ENCODE measurements at regions not wholly inside any gene's neighbourhood (a gene's known extent, or its start where the extent isn't known, plus 50 kb on each side); places are given as distances from the start of the nearest gene placed in this dataset.

DNA sequence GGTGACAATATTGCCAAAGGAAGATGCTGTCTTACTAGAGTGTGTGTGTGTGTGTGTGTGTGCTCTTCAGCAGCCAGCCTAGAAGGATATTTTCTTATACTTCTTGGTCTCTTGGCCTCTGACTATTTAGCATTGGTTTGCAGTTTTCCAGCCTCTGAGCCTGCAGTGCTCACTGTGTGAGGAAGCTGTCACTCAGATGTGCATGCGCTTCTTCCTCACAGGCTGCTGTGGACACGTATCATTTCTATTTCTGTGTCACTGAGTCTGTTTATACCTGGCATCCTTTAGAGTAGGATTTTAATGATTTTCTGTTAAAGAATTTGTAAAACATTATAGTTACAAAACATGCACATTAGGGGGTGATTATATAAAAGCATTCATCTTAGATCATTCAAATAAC is 83.3 kb downstream of the ALDH8A1 start:
- DNase-seq (ENCODE audit: low read depth, low spot score): no peak

DNA sequence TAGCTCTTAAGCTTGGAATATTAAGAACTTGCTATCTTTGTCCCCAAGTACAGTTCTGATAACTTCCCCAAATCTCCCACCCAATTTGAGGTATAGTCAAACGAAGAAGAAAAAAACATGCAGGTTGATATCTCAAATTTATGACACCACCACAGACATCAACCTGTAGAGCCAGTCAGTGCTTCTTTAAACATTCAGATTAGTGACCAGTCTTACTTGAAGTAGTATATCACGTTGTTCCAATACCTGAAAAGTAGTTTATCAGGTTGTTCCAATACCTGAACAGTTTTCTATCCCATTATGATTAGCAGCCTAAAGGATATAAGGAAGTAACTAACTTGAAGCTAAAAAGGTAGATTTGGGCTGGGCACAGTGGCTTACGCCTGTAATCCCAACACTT is 85.3 kb downstream of the ALDH8A1 start:
- DNase-seq (ENCODE audit: low read depth, low spot score): no peak

DNA sequence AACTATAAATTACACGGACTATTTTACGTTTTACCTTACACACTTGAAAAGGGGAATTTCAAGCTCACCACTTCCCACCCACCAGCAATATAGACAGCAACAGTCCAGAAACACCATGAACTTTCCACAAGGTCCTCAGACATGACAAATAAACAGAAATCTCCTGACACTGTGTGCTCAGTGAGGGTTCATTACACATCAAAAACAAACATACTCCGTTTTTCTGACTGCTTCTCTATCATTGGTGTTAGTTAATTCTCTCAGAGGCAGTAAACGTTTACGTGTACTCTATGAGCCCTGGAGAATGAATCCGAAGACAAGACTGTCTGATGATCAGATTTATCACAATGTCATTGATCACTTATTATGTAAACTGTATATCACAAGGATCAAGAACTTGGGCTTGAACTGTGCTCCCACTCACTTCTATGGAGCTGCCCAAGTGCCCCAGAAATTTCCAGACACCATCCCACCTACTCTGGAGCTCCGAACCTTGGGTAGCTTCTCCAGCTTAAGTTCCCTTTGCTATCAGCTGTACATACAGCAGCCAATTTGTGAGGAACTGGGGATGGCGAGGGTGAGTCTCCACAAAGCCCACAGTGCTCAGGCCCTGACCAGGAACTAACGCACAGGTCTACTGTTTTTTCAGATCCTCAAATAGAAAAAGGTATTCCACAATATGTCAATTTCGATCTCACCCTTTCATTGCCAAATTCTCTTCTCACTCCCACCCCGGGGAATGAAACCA is 86.0 kb downstream of the ALDH8A1 start:
- DNase-seq (ENCODE audit: low read depth, low spot score): no peak

DNA sequence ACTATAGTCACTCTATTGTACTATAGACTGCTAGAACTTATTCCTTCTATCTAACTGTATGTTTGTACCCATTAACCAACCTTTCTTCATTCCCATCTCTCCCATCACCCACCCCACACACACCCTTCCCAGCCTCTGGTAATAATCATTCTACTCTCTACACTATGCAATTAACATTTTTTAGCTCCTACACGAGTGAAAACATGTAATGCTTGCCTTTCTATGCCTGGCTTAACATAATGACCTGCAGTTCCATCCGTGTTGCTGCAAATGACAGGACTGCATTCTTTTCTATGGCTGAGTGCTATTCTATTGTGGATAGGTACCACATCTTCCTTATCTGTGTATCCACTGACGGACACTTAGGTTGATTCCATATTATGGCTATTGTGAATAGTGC is 95.5 kb downstream of the ALDH8A1 start:
- DNase-seq (ENCODE audit: low read depth, low spot score): no peak

DNA sequence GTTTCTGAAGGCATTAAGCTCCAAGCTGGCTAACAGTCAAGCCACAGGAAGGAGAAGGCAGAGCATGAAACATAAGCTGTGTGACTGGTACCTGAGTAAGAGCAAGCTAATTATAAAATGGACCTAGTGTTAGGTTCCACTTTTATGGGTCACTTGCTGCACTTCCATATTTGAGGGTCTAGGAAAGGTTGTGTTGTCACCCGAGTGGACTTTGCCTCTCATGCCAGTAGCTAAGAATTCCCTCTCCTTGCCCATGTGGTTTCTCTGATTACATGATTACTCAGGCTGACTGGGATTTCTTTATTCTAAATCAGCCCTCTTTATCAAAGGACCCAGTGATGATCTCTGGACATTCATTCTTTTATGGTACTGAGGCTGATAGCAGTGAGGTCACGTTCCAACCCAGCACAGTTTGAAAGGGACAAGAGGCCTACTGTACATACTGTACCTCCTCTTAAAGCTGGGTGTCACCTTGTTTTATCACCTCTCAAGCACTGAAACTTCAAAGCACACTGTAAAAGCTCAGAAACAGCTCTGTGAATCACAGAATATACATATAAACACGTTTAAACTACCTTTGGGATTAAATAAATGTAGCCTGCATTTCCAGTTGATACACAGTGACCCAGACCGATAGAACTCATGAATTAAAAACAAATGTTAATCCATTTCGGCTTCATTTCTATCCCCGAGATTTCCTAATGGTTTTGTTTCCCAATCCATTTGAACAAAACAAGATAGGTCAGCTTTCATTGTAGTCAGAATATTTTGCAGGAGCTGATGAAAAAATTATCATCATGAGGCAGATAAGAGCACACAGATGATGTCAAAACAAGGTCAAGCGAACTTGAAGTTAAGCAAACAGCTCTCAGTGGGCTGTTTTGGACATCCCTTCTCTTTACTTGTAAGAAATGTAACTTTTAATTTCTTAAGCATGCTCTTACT is 96.5 kb downstream of the ALDH8A1 start:
- no peak for DNase-seq (ENCODE audit: low read depth, low spot score)

DNA sequence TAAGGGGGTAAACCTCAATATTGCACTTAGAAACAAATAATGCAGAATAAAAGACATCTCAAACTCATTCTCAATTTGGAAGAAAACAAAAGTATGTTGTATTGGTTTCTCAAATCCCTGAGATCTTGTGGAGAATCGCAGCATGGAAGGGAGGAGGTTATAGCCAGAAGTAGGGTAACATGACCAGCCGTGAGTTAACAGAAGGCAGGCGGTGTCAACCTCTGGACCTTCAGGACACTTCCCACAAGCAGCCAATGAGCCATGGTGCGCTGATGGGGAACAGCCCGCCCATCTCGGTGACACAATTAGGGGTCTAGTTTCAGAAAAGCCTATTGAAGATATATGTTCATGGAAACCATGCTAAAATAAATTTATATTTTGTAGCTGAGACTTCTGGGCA is 98.4 kb downstream of the ALDH8A1 start:
- DNase-seq (ENCODE audit: low read depth, low spot score): no peak

DNA sequence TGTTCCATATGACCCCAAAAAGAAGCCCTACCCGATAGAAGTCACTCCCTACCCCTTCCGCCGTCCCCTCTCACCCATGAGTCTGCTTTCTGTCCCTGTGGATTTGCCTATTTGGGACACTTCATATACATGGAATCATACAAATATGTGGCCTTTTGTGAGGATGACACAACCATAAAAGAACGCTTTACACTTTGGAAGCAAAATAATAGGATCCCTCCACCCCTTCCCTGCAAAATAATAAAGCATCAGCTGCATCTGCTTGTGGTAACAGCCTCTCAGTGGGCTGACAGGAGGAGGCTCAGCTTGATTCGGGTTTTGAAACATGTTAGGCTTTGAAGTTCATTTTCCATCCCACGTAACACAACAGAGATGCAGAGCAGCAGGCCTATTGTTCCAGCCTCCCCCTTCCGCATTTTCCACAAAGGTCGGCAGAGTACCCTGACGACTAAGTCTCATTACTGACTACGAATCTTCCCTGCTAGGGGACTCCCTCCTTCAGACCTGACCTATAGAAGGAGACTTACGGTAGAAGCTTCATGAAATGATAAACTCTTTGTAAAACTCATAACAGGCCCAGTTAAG is 99.1 kb downstream of the ALDH8A1 start:
- no peak for DNase-seq (ENCODE audit: low read depth, low spot score)

DNA sequence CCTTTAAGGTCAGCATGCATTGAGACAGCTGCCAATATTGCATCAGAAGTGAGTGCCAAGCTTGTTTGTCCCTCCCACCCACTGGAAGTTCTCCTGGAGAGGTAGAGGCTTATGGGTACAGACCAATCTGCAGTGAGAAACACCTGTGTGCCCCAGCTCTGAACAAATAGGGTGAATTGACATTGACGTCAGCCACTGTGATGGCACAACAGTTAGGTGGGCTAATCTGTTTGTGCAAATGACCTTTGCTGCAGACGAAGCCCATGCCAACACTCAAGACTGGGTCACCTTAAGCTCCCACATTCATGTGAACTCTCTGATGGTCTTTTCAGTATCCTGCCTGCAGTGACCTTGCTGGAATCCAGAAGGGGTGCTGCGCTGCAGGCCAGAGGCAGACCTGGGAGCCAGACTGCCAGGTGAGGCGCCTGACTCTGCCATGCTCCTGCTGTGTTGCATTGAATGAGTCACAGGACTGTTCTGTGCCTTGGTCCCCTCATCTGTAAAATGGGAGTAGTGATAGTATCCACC is 99.9 kb downstream of the ALDH8A1 start:
- no peak for DNase-seq (ENCODE audit: low read depth, low spot score)

DNA sequence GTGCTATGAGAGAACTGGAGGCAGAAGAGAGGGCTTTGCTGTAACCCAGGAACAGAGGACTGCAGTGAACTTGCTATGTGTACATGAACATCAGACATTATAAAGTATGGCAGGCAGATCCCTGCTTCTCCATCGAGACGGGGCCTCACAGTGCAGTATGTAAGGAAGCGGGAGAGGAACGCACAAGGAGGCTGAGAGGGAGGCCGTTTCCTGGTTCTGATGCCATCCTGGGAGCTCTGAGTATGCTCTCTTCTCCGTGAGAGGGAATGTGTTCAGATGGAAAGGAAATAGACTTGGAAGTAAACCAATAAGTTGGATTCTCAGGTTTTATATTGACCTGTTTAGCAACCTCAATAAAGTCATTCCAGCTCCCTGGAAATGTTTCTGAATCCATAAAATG is 101.8 kb downstream of the ALDH8A1 start:
- no peak for DNase-seq (ENCODE audit: low read depth, low spot score)

DNA sequence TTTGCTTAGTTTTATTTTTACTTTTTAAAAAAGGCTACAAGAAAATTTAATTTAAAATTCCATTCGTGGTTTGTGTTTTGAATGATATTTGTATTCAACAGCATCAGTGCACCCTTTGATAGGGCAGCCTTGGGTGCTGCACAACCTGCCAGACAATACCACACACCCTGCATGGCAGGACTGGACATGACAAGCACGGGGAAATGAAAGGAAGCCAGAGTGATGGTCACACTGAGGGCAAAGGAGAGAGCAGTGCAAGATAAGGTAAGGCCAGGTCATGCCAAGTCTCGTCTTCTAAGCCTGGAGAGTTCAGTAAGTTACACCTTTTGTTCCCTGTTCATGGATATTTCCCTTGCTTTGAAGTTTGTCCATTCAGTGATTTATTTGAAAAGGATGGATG is 103.0 kb downstream of the ALDH8A1 start:
- DNase-seq (ENCODE audit: low read depth, low spot score): no peak

DNA sequence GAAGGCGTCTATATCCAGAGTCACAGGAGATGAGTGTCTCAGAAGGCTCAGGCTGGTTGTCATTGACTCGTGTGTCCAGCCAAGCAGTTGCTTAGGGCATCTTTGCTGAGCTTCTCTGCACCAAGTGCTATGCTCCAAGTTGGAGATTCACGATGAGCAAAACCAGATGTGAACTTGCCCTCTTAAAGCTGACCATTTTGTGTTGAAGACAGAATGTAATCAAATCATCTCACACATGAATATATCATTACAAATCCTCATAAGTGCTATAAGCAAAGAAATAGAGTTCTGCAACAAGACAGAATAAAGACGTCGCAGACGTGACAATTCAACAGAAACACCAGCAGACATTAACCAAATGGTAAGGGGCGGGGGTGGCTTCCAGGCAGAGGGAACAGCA is 103.9 kb downstream of the ALDH8A1 start:
- no peak for DNase-seq (ENCODE audit: low read depth, low spot score)

DNA sequence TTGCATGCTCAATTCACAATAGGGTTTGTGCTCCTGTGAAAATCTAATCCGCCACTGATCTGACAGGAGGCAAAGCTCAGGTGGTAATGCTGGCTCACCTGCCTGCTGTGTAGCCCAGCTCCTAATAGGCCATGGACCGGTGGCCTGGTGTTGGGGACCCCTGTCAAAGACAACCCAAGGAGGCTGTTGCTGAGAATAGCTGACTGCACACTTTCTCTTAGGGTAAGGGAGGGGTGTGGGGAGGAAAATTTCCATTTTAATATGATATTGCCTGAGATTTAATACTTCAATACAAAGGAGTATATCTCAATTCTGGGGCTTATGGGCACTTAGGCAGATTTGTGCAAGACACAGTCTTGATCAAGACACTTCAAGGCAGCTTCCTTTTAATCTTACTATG is 105.8 kb downstream of the ALDH8A1 start:
- no peak for DNase-seq (ENCODE audit: low read depth, low spot score)

DNA sequence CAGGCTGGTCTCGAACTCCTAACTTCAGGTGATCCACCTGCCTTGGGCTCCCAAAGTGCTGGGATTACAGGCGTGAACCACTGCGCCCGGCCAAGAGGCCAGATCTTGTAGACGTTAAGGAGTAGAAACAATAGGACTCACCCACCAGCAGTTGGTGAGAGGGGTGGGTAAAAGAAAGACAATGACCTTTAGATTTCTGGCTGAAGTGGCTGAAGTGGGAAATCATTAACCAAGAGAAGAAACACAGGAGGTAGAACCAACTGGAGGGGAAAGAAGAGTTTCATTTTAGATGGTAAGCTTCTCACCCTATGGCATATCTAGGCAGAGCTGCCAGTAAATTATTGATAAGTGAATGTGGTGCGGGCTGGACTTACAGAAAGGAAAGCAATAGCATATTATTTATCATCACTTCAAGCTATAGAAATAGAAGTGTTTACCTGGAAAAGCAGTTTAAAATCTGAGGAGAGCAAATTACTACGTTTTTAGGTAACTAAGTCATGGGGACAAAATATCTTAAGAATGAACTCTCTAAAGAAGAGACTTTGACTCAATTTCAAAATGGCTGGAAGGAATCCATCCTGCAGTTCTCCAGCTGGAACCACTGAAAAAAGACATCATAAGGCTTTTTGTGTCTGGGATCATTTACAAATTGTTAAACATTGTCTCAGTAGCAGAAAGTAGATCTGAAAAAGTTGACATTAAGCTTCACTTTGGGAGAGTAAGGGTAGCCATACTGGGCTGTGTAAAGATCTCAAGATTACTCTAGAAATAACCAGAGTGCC is 109.6 kb downstream of the ALDH8A1 start:
- no peak for DNase-seq (ENCODE audit: low read depth, low spot score)

DNA sequence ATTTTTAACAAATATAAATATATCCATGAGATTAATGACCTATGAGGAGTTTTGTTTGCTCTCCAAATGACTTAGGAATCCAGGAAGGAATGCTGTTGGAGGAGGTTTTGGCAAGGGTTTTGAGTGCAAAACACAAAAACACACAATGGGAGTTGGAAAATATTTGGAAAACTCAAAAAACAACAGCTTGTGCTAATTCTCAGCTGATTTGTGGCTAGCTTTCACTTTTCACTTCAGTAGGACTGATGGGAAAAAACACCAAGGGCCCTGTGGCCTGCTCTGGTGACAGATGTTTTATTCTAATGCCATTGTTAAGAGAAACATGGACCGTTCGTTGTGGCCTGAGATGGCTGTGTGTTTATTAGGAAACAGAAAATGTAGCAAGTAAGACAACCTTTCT is 113.9 kb downstream of the ALDH8A1 start:
- no peak for DNase-seq (ENCODE audit: low read depth, low spot score)

DNA sequence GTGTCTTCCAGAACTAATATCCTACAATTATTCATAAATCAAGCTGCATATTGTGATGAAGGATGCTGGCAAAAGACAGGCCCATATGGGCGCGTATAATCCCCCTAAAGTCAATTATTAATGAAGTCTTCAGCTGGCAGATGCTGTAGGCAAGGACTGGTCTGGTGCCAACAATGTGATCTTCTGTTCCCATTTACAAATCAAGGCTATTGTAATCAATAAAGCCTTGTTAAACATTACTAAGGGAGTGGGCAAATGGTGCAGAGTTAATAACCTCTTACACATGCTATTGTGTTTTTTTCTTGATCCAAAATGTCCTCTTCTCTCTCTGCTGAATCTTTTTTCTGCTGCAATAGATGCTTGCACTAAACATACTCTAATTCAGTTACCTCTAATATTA is 119.0 kb downstream of the ALDH8A1 start:
- no peak for DNase-seq (ENCODE audit: low read depth, low spot score)

DNA sequence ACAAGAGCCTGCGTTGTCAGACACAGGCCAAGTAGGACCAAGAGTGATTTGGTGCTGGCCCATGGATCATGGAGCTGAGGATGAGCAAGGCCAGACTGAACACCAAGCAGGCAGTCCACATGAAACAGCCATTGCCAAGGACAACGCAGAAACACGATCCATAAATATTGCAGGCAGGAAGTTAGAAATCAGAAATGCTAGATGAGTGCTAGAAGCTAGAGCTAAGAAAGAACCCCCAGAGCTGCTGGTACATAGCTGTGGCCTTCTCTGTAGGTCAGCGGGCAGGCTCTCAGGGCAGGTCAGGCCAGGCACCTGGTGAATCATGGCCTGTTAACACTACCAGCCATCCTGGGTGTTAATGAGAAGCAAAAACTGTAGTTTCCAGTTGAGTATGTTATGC is 119.7 kb downstream of the ALDH8A1 start:
- DNase-seq (ENCODE audit: low read depth, low spot score): no peak

DNA sequence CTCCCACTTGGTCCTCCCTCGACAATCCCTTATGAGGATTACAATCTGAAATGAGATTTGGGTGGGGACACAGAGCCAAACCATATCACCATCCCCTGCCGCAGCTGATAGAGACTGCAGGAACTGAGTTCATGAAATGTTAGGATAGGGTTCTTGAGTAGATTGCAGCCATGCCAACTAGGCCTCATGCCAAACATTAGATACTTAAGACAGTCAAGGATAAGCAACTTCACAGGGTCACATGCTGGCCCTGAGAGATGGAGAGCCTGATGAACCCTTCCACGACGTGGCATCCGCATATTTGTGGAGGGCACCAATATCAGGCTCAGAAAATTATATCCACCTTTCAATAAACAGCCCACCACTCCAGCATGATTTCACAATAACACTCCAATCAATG is 121.3 kb downstream of the ALDH8A1 start:
- DNase-seq (ENCODE audit: low read depth, low spot score): no peak

DNA sequence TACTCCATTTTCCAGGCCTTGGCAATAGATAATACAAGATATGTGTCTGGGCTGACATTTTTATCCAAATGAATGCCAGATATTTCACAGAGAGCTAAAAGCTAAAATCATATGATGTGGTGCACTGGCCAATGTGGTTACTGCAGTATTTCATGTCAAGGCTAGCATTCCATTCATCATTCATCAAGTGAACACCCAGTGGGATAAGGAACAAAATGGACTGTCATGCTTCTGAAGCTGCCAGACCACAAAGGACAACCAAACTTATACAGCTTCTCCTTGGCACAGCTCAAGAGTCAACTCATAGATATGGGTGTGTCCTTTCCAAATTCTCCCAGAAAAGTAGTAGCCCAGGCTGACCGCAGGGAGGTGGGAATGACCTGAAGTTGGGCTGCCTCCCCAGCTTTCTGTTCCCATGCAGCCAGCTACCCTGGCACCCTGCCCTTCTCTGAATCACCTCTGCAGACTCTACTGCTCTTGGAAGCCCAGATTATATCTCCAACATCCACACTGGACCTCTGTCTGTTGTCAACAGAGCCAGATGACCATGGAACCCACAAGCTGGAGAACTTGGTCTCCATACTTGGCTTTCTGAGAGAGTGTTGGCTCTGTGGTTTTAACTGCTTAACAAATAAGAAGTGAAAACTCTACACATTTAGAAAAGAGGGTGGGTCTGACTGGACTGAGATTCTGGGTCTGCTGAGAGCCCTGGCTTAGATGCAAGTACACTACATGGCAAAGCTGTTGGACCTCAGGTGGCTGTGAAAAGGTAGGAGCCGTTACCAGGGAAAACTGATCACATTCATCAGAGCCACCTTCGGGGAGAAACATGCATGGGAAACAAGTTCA is 122.8 kb downstream of the ALDH8A1 start:
- DNase-seq (ENCODE audit: low read depth, low spot score): no peak

DNA sequence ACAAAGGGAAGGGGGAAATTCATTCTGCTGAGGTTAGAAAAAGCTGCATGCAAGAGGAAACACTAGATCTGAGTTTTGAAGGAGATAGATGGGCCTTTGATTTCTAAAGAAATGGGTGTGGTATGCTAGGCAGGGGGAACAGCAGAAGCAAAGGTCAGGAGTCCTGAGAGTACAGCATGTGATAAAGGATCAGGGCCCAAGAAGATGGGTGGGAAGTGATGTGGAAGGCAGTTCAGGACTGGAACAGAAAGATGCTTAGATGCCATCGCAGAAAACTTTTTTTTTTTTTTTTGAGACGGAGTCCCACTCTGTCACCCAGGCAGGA is 126.2 kb downstream of the ALDH8A1 start:
- no peak for DNase-seq (ENCODE audit: low read depth, low spot score)

DNA sequence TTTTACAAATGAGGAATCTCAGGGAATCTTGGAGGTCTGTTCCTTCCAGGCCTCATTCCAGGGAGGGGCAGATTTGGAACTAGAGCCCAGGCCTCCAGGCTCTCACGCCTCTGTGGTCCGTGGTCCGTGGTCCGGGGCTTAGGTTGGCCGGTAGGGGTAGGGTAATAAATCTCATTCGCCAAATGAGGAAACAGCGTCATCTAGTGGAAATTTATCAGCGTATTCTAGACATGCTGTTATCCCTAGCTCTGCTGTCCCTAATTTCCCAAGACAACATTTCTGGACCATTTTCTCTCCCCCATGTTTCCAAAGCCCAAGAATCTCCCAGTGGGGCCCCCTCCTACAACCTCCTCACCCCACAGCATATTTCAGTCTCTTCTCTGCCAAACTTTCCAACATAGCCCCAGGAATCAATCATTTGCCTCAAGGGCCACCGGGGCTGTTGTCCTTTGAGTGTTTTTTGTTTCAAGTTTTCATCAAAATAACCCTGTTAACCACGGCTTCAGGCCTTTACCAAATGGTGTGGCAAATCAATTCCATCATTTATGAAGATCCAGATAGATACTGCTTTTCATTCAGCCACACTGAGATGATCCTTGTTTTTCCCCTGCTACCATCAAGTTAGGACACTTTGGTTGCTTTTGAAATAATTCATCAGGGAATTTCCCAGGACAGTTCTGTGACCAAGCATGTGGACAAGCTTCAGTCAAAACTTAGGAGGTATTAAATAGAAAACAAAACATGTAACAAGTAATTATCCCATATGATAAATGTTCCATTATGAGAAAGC is 126.8 kb downstream of the ALDH8A1 start:
- peak; percentile 37 for DNase-seq (ENCODE audit: low read depth, low spot score)
